GM12878 (cell line): ENCODE measurements at regions not wholly inside any gene's neighbourhood (a gene's known extent, or its start where the extent isn't known, plus 50 kb on each side); places are given as distances from the start of the nearest gene placed in this dataset.

Experiments
- ATAC-seq: fragments of 200-7000 bp; cut with Tn5 transposase; 3 replicates; pipeline ENCODE4 v1.9.1; 2020; ENCODE audit warnings: mild to moderate bottlenecking, moderate library complexity
- BruUV-seq: library from RNA; stranded (reverse); fragments of 400-500 nt; replicated peaks from 2 replicates; lab custom pipeline; 2021; lab: Mats Ljungman, UMichigan
- CTCF ChIA-PET: fragments of 300-600 bp; sonication (Branson Sonifier 250); formaldehyde crosslinking; extraction: SDS; loops from one replicate; lab custom pipeline; 2021; ENCODE audit warnings: inconsistent platforms; lab: Yijun Ruan, JAX
- POLR2A ChIA-PET: fragments of 350-600 bp; formaldehyde crosslinking; extraction: SDS; loops from one replicate; lab custom pipeline; 2021; ENCODE audit warnings: inconsistent platforms; lab: Charles Lee
- RAD21 ChIA-PET: fragments of 300-600 bp; sonication (Branson Sonifier 250); formaldehyde crosslinking; loops from one replicate; lab custom pipeline; 2023; ENCODE audit warnings: antibody characterized with exemption; ENCODE audit not compliant: unreplicated experiment; lab: Charles Lee
- SMC1A ChIA-PET: fragments of 300-600 bp; sonication (Branson Sonifier 250); formaldehyde crosslinking; loops from one replicate; lab custom pipeline; 2023; ENCODE audit not compliant: unreplicated experiment, uncharacterized antibody; lab: Charles Lee
- DNase-seq: peaks from one replicate; pipeline ENCODE4 v3.0.0-alpha.2; 2011; ENCODE audit warnings: low read depth, low spot score
- FAIRE-seq: peaks from 3 replicates; lab custom pipeline; 2011; peaks lifted over from hg19 to GRCh38; lab: Jason Lieb, UNC
- H2AFZ ChIP-seq: 2 replicates; pipeline ENCODE4 v1.6.0; 2011; ENCODE audit warnings: low read depth, low read length, control low read depth; ENCODE audit not compliant: control insufficient read depth
- H3K27ac ChIP-seq: 2 replicates; pipeline ENCODE4 v1.5.1; 2011; ENCODE audit warnings: control low read depth; ENCODE audit not compliant: control insufficient read depth, insufficient read depth
- H3K27me3 ChIP-seq, 2 experiments: replicated peaks in 1 of 2; 2 replicates each; pipeline versions ENCODE4 v1.6.0 to v1.6.1; 2011; ENCODE audit warnings: low read length in 1 of 2; ENCODE audit not compliant: control insufficient read depth in 2 of 2, insufficient read depth in 2 of 2
- H3K36me3 ChIP-seq, 2 experiments: 2 replicates each; pipeline ENCODE4 v1.5.1; 2011; ENCODE audit warnings: low read length in 1 of 2; ENCODE audit not compliant: control insufficient read depth in 2 of 2, insufficient read depth in 2 of 2
- H3K4me1 ChIP-seq: 2 replicates; pipeline ENCODE4 v1.6.1; 2011; ENCODE audit warnings: mild to moderate bottlenecking, low read length, moderate library complexity, mixed read lengths; ENCODE audit not compliant: control insufficient read depth, insufficient read depth
- H3K4me2 ChIP-seq: 2 replicates; pipeline ENCODE4 v1.6.0; 2011; ENCODE audit warnings: control low read depth; ENCODE audit not compliant: control insufficient read depth, insufficient read depth
- H3K4me3 ChIP-seq: fragments of 200-600 bp; sonication (generic); 2 replicates; pipeline ENCODE4 v1.5.1; 2016
- H3K79me2 ChIP-seq: 2 replicates; pipeline ENCODE4 v1.6.0; 2011; ENCODE audit warnings: low read length; ENCODE audit not compliant: control insufficient read depth, insufficient read depth
- H3K9ac ChIP-seq: 2 replicates; pipeline ENCODE4 v1.8.0; 2011; ENCODE audit warnings: low read length, control low read depth, mixed read lengths; ENCODE audit not compliant: control insufficient read depth, insufficient read depth
- H3K9me3 ChIP-seq: replicated peaks from 3 replicates; pipeline ENCODE4 v1.5.1; 2011; ENCODE audit warnings: mild to moderate bottlenecking, low read length; ENCODE audit not compliant: control insufficient read depth, insufficient read depth
- H4K20me1 ChIP-seq: 2 replicates; pipeline ENCODE4 v1.6.0; 2011; ENCODE audit not compliant: control insufficient read depth, insufficient read depth
- BACH1 ChIP-seq: fragments of 450-650 bp; IDR thresholded peaks from 2 replicates; pipeline ENCODE4 v1.6.1; 2017; ENCODE audit warnings: mild to moderate bottlenecking, borderline replicate concordance
- BHLHE40 ChIP-seq, 2 experiments: fragments of 450-650 bp in 1 of 2; IDR thresholded peaks; 2 replicates each; pipeline ENCODE4 v1.6.1; 2011 to 2017; ENCODE audit warnings: low read depth in 2 of 2, borderline replicate concordance in 1 of 2, improper control_type of control experiment in 1 of 2, low read length in 1 of 2, mild to moderate bottlenecking in 1 of 2
- CHD1 ChIP-seq: IDR thresholded peaks from 2 replicates; pipeline ENCODE4 v1.6.1; 2012; ENCODE audit warnings: low read depth, low read length, improper control_type of control experiment
- CHD2 ChIP-seq: IDR thresholded peaks from 2 replicates; pipeline ENCODE4 v1.6.1; 2011; ENCODE audit warnings: low read depth, low read length, improper control_type of control experiment, borderline replicate concordance
- CREM ChIP-seq: IDR thresholded peaks from 2 replicates; pipeline ENCODE4 v1.6.1; 2014; ENCODE audit warnings: antibody characterized with exemption, low read depth
- CUX1 ChIP-seq: IDR thresholded peaks from 2 replicates; pipeline ENCODE4 v1.6.1; 2012; ENCODE audit warnings: improper control_type of control experiment, low read depth, low read length; ENCODE audit not compliant: insufficient replicate concordance
- ESRRA ChIP-seq: IDR thresholded peaks from 2 replicates; pipeline ENCODE4 v1.6.1; 2012; ENCODE audit warnings: mild to moderate bottlenecking, low read length, improper control_type of control experiment
- MXI1 ChIP-seq: fragments of 150-350 bp; IDR thresholded peaks from 2 replicates; pipeline ENCODE4 v1.6.1; 2011; ENCODE audit warnings: low read depth, mild to moderate bottlenecking, inconsistent platforms, low read length, improper control_type of control experiment
- SREBF1 ChIP-seq: IDR thresholded peaks from 2 replicates; pipeline ENCODE4 v1.6.1; 2012; ENCODE audit warnings: mild to moderate bottlenecking, low read length
- TARDBP ChIP-seq: IDR thresholded peaks from 2 replicates; pipeline ENCODE4 v1.6.1; 2016; ENCODE audit warnings: borderline replicate concordance
- TBL1XR1 ChIP-seq: IDR thresholded peaks from 2 replicates; pipeline ENCODE4 v1.6.1; 2012; ENCODE audit warnings: low read depth, low read length, improper control_type of control experiment
- ZBTB40 ChIP-seq: fragments of 450-650 bp; IDR thresholded peaks from 2 replicates; pipeline ENCODE4 v1.6.1; 2016; ENCODE audit warnings: mild to moderate bottlenecking, moderate library complexity, borderline replicate concordance
- ZNF207 ChIP-seq: fragments of 450-650 bp; IDR thresholded peaks from 2 replicates; pipeline ENCODE4 v1.6.1; 2014; ENCODE audit warnings: antibody characterized with exemption, mild to moderate bottlenecking, borderline replicate concordance
- WGBS: methylation state at CpG from one replicate; pipeline ENCODE4 v1.1.6; 2016; ENCODE audit warnings: low lambda C conversion rate; ENCODE audit not compliant: insufficient replicate concordance, insufficient coverage; ENCODE audit errors: missing lambda C conversion rate; 5-methylcytosine and 5-hydroxymethylcytosine counted together
- in situ Hi-C: fragments of 300-500 bp; cut with MboI; formaldehyde crosslinking; loops from 9 replicates; pipeline ENCODE4 v1.14.3; 2018; ENCODE audit warnings: mixed read lengths
- intact Hi-C: fragments of 100-400 bp; cut with micrococcal nuclease; formaldehyde crosslinking; loops from one replicate; pipeline ENCODE4 v1.14.2; 2022; ENCODE audit not compliant: unreplicated experiment

DNA sequence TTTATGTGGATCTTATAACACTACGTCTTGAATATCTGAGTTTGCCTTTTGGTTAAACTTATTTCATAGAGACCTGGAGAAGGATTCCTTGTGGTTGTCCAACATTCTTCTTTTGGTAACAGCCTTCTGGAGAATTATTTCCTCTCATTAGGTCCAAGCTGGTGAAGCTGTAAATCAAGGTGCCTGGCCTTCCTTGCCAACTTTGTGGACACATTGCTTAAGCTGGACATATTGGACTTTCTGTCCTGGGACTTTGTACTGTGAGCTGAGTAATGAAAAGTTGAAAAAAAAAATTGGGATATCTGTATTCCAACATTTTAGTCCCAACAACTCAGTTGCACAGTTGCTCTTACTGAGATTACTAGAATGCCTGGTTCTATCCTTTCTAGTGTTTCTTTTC, 186.2 kb downstream of the HAO1 start (continued):
- TF ChIP-seq ZBTB40 (no peak), TBL1XR1 (no peak)

- no peak for FAIRE-seq
Observed at GRCh38 chr20:7758406-7758805, 181.9 kb downstream of the HAO1 start.

More at GRCh38 chr20:7758406-7758805, 181.9 kb downstream of the HAO1 start:
- no peak overlapping the region for H3K4me2 ChIP-seq
- H2AFZ ChIP-seq, result no peak overlapping the region
- SMC1A ChIA-PET, result no interaction called here
- in situ Hi-C loops (no loop called here), intact Hi-C loops (no loop called here)
- H3K79me2 ChIP-seq, result no peaks in the 10 kb centered on the region
- no peaks in the 10 kb centered on the region for H3K9me3 ChIP-seq
- H3K27ac ChIP-seq, result no peak overlapping the region
- no peaks in the 10 kb centered on the region for H4K20me1 ChIP-seq
- H3K9ac ChIP-seq, result no peak overlapping the region
- 0% methylated on average over 3 of the region's 3 CpGs for WGBS
- no peak for TF ChIP-seq MXI1
- no peak for TF ChIP-seq ESRRA
- no peak for TF ChIP-seq BHLHE40 (IDR thresholded peaks at IDR 0.05; ENCODE audit: borderline replicate concordance in 1 of 2, low read depth in 2 of 2, low read length in 1 of 2)
- TF ChIP-seq CUX1, result no peak
- no peak for TF ChIP-seq CHD1
- no peak for TF ChIP-seq SREBF1
- TF ChIP-seq ZNF207, result no peak
- TF ChIP-seq CHD2, result no peak
- TF ChIP-seq TARDBP, result no peak
- no peak for TF ChIP-seq CREM
- no peak for TF ChIP-seq BACH1
- TF ChIP-seq, all 136 proteins: peak for 0
- H3K27me3 ChIP-seq, result no peaks in the 10 kb centered on the region
- ChIA-PET RAD21 (no interaction called here), CTCF (no interaction called here), POLR2A (no interaction called here)
- no peak for DNase-seq
- H3K4me3 ChIP-seq, result no peak overlapping the region
- H3K36me3 ChIP-seq, result no peaks in the 10 kb centered on the region
- no peak for ATAC-seq
- no TSS peak for BruUV-seq
- H3K4me1 ChIP-seq, result no peaks in the 10 kb centered on the region
